ENCODE measurements at regions not wholly inside any gene's neighbourhood (a gene's known extent, or its start where the extent isn't known, plus 50 kb on each side); places are given as distances from the start of the nearest gene placed in this dataset.

- BruUV-seq (replicated peaks): no TSS peak
- CTCF ChIA-PET: no interaction called here
- H3K9me3 ChIP-seq (ENCODE audit: control insufficient read depth in 1 of 2, insufficient read depth in 1 of 2, low read depth in 1 of 2, low read length in 2 of 2): peaks cover 0 to 3% of the 10 kb centered on the region in 2 experiments; a peak in 2 of 4 replicates
Observed at GRCh38 chr13:108060111-108060510, 155.2 kb downstream of the LIG4 start.

More at GRCh38 chr13:108060111-108060510, 155.2 kb downstream of the LIG4 start:
- intact Hi-C loops (cut with micrococcal nuclease): no loop called here
- ATAC-seq (no peak), DNase-seq (ENCODE audit: low read depth, low spot score) (no peak)
- no peak for TF ChIP-seq CTCF (IDR thresholded peaks at IDR 0.05 in 2 of 3, conservative IDR thresholded peaks at IDR 0.05 in 1 of 3; ENCODE audit: borderline replicate concordance in 1 of 3, insufficient read depth in 1 of 3, low read depth in 2 of 3, low read length in 2 of 3)
- TF ChIP-seq CBX3 (IDR thresholded peaks at IDR 0.05; ENCODE audit: low read depth): no peak
- no peak for TF ChIP-seq ZNF274 (IDR thresholded peaks at IDR 0.05; ENCODE audit: low read depth, low read length)
- TF ChIP-seq TCF7L2 (IDR thresholded peaks at IDR 0.05; ENCODE audit: borderline replicate concordance, extremely low read depth, insufficient read depth, insufficient read length): no peak
- TF ChIP-seq SP1 (IDR thresholded peaks at IDR 0.05; ENCODE audit: low read depth): no peak
- TF ChIP-seq CEBPB (IDR thresholded peaks at IDR 0.05; ENCODE audit: low read depth): no peak
- no peak for TF ChIP-seq SIN3A (IDR thresholded peaks at IDR 0.05; ENCODE audit: low read depth)
- no peak for TF ChIP-seq RAD21 (IDR thresholded peaks at IDR 0.05; ENCODE audit: low read depth)
- TF ChIP-seq ELF1 (IDR thresholded peaks at IDR 0.05; ENCODE audit: borderline replicate concordance, low read depth): no peak
- no peak for TF ChIP-seq YY1 (IDR thresholded peaks at IDR 0.05; ENCODE audit: extremely low read depth, insufficient replicate concordance, low read depth, low read length)
- TF ChIP-seq POLR2A (IDR thresholded peaks at IDR 0.05; ENCODE audit: borderline replicate concordance, extremely low read depth, insufficient read depth, insufficient read length): no peak
- no peak for TF ChIP-seq FOSL1 (IDR thresholded peaks at IDR 0.05; ENCODE audit: low read depth)
- TF ChIP-seq EZH2 (IDR thresholded peaks at IDR 0.05): no peak
- TF ChIP-seq REST (IDR thresholded peaks at IDR 0.05; ENCODE audit: low read depth): no peak
- TF ChIP-seq ZBTB33 (IDR thresholded peaks at IDR 0.05; ENCODE audit: extremely low read depth, insufficient replicate concordance, low read length): no peak
- TF ChIP-seq EGR1 (IDR thresholded peaks at IDR 0.05; ENCODE audit: low read depth): no peak
- no peak for TF ChIP-seq ZFX (IDR thresholded peaks at IDR 0.05)
- Histone ChIP-seq H3K27ac (ENCODE audit: low read depth, low read length) (no peak overlapping the region), H3K4me1 (ENCODE audit: control insufficient read depth in 1 of 2, insufficient read depth in 2 of 2, low read length in 2 of 2) (no peaks in the 10 kb centered on the region), H4K20me1 (ENCODE audit: insufficient read depth) (no peaks in the 10 kb centered on the region), H3K4me3 (replicated peaks in 1 of 2; ENCODE audit: low read depth in 1 of 2, low read length in 2 of 2) (no peak overlapping the region), H3K4me2 (ENCODE audit: low read length) (no peak overlapping the region), H3K9me2 (ENCODE audit: insufficient read depth) (no peaks in the 10 kb centered on the region), H3K79me2 (ENCODE audit: insufficient read depth, low read length) (no peaks in the 10 kb centered on the region), H3K9ac (ENCODE audit: low read length) (no peak overlapping the region), H3K27me3 (ENCODE audit: insufficient read depth, low read length) (no peaks in the 10 kb centered on the region), H2AFZ (ENCODE audit: low read depth, low read length, poor library complexity, severe bottlenecking) (no peak overlapping the region), H3K36me3 (ENCODE audit: control insufficient read depth in 1 of 2, insufficient read depth in 2 of 2, low read length in 2 of 2) (no peaks in the 10 kb centered on the region)
- ChIA-PET RAD21 (ENCODE audit: low non-redundant PET in 1 of 2, low total read pairs in 2 of 2, uncharacterized antibody in 2 of 2, unreplicated experiment in 2 of 2) (no interaction called here), POLR2A (no interaction called here)
